Endothelial cell of hepatic sinusoid (primary cell): ENCODE measurements at regions not wholly inside any gene's neighbourhood (a gene's known extent, or its start where the extent isn't known, plus 50 kb on each side); places are given as distances from the start of the nearest gene placed in this dataset.

ENCODE experiments used
- in situ Hi-C: cut with HindIII; loops from 2 replicates; pipeline ENCODE4 v1.10.0; 2017; ENCODE audit warnings: low sequenced_read_pairs

DNA sequence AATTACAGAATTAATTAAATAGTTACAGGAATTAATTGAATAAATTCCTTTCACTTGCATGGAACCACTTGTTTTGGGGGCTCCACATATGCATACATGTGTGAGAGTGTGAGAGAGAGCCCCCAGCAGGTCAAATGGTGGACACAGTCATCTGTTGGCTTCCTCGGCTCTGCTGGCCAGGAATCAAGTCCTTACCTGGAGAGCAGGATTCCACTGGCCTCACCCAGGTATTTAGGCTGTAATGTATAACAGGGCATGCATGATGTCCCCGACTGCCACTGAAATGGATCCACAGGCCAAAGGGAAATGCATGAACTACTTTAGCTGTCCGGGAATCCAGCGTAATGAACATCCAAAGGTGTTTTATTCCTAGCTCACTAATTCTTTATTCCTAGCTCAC, 139.7 kb upstream of the SMAD3 start:
- in situ Hi-C loops = loop anchor here (25.0 kb wide), 1 partner anchor 387 kb away; no protein-coding TSS in a partner anchor

DNA sequence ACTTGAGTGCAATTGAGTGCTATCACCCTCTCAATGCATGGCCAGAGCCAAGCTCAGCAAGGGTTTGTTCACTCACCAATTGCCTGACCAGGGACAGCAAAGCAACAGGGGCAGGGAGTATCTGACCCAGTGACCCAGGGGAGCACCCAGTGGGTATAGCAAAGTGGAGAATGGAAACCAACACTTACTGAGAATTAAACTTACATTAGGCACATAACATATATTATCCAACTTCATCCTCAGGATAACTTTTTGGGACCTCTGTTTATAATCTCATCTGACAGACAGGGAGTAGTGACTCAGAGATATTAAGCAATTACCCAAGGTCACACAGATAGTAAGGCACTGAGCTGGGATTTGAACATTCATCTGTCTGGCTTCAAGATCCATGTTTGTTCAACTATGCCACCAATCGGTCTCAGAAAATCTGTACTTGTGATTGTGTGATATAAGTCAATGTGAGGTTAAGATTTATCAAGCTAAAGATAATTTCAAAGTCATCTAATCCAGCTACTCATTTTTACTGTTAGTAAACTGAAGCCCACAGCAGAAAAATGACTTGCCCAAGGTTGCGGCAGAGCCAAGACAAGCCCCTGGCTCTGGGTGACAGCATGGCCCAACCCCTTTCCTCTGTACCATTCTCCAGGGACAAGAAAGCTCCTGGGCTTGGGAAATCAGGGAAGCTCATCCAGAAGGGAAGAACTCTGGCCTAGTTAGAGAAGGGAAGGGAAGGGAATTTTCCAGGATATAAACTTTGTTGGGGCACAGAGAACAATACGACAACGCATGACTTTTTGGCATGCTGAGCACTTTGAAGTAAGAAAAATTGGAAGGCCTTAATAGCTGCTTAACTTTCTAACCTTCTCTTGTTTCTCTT, 138.0 kb upstream of the SMAD3 start:
- in situ Hi-C loops = loop anchor here (25.0 kb wide), 1 partner anchor 385 kb away; no protein-coding TSS in a partner anchor

DNA sequence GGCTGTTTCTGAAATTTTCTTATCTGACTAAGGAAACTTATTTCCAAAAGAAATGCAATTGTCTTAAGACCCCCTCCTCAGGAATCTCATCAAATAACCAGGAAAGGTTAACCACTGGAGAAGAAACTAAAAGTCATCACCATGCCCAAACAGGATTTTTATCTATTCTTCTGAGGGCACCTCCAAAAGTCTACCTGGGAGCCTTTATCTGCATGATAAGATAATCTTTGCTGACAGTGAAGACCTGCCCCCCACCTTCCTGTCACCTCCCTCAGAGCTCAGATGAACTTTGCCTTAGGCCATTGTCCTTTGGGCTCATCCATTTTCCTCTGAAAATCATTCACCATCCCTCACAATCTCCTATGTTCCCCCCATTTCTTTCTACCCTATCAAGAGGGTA, 137.3 kb upstream of the SMAD3 start:
- in situ Hi-C loops = loop anchor here (25.0 kb wide), 1 partner anchor 384 kb away; no protein-coding TSS in a partner anchor

DNA sequence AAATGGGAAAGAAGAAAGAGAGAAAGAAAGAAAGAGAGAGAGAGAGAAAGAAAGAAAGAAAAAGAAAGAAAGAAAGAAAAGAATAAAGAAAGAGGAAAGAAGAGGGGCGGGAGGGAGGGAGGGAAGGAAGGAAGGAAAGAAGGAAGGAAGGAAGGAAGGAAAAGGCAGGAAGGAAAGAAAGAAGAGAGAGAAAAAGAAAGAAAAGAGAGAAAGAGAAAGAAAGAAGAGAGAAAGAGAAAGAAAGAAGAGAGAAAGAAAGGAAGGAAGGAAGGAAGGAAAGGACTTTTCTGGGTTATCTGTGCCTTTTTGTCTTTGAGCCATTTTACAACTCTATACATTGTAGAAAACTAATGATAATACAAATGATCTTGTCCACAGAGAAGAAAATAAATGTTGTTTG, 136.6 kb upstream of the SMAD3 start:
- in situ Hi-C loops = loop anchor here (25.0 kb wide), 1 partner anchor 384 kb away; no protein-coding TSS in a partner anchor

DNA sequence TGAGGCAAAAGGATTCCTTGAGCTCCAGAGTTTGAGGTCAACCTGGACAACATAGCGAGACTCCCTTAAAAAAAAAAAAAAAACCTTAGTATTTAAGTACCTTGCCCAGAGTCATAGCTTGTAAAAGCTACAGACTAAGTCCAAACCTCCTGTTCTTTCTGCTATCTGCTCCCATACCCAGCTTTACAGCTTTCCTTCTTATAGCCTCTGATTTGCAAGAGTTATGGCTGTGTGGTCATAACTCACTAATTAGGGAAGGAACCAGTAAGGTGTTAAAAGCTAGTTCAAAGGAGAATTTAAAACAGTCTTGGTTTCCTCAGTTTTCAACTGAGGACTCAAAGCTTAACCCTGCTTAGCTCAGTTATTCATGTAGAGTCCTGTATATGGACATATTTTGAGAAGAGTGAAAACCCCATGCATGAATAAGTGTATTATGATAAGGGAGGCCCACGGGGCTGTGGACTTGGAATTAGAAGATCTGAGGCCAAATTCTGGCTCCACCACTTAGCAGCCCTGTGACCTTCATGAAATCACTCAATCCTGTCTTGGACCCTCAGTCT, 135.5 kb upstream of the SMAD3 start:
- in situ Hi-C loops = loop anchor here (5.0 to 25.0 kb wide), 2 partner anchors 33 to 382 kb away; no protein-coding TSS in a partner anchor

DNA sequence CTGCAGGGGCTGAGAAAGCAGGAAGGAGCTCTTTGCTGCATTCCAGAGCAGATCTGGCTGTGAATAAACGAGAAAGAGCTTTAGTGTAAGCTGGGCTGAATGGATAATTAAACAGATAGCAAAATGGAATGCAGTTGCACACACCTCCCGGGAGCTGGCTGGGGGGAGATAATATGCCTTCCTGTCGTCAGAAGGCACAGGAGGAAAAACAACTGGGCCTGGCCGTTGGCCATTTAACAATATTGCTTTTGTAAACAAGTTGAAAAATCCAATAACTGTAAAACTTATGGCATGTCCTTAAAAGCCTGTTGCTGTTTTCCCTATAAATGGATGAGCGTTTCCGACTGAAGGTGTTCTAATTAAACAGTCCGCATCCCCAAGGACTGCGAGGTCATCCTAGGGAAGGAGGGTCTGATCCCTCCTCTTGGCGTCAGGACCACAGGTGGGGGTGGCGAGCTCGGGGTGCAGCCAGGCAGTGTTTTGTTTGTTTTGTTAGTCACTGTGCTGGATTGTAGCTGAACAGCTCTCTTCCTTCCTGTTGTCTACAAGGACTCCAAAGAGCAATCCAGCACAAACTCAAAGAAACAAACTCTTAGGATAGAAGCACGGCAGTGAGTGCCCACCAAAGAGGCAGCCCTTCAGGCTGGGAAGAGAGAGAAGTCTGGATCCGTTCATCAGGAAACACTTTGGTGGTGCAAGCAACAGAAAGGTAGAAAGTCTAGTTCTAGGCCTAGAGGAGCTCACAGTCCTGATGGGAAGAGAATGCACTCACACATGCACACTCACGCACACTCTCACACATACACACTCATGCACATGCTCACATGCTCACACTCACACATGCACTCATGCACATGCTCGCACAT, 133.4 kb upstream of the SMAD3 start:
- in situ Hi-C loops = loop anchor here (5.0 to 25.0 kb wide), 2 partner anchors 35 to 380 kb away; no protein-coding TSS in a partner anchor

DNA sequence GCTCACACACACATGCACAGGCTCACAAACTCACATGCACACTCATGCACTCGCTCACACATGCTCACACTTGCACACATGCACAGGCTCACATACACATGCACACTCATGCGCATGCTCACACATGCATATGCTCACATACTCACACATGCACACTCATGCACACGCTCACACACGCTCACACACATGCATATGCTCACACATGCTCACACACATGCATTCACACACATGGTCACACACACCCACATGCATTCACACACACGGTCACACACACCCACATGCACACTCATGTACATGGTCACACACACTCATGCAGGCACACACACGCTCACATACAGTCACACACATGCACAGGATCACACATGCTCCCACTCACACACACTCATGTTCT, 132.8 kb upstream of the SMAD3 start:
- in situ Hi-C loops = loop anchor here (5.0 to 25.0 kb wide), 2 partner anchors 35 to 380 kb away; no protein-coding TSS in a partner anchor

DNA sequence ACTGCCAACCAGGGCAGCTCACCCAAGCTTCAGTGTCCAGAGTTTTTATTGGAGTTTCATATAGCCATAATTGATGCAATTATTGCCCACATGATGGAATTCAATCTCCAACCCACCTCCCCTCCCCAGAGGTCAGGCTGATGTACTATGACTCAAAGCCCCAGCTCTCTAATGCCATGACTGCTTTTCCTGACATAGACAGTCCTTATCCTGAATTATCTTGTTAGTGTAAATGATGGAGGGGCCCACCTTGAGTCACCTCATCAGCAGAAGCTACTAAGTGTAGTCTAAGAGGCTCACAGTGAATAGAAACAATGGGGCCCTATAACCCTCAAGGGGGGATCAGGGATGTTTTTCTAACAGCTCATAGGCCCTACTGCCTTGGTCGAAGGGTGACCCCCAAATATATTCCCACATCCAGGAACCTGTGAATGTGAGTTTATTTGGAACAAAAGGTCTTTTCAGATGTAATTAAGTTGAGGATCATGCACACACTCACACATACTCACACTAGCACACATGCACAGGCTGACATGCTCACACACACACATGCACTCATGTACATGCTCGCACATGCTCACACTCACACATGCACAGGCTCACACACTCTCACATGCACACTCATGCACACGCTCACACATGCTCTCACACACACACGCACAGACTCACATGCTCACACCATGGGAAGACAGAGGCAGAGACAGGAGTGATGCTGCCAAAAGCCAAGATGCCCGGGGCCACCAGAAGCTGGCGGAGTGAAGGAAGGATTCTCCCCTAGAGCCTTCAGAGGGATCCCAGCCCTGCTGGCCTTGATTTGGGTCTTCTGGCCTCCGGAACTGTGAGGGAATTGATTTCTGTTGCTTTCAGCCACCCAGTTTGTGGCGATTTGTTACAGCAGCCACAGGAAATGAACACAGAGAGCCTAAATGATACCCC, 131.2 kb upstream of the SMAD3 start:
- in situ Hi-C loops = loop anchor here (5.0 to 25.0 kb wide), 2 partner anchors 37 to 378 kb away; no protein-coding TSS in a partner anchor

DNA sequence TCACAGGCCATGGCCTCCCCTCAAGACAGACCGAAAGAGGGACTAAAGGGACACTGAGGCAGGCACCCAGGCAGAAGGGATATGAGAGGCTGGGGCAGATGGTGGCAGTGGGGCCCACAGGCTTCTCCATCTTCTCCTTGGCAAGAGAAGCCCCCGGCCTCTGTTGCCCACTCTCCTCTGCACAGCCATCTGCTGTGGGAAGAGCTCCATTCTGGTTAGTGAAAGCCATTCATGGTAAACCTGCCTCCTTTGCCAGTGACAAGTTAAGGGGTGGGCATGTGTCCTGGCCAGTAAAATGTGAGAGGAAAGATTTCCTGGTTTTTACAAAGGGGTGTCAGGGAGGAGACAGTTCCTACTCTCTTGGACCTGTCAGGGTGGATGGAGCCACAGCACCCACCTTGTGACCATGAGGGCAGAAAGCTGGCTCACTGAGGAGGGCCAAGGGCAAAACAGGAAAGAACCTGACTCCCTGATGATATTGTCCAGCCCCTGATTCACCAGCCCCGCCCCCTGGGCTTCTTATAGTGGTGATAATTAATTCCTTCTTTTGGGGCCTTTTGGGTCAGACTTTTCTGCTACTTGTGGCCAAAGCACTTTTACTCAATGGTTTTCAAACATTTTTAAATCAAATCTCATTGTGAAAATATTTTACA, 130.4 kb upstream of the SMAD3 start:
- in situ Hi-C loops = loop anchor here (5.0 to 25.0 kb wide), 2 partner anchors 38 to 377 kb away; no protein-coding TSS in a partner anchor

DNA sequence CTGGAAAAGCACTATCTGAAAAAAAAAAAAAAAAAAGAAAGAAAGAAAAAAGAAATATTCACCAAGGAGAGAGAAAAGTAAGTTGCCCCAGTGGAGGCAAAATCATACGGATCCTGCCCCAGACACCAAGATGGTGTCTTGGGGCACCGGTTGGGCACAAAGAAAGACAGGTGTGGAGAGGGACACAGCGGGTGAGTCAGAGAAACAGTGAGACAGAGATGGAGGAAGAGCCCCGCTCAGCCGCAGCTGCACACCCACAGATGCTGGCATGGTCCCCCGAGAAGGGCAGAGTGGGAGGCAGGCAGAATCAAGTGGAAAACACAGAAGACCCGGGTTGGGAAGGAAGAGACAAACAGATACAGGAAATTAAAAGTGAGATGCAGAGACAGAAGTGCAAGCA, 129.7 kb upstream of the SMAD3 start:
- in situ Hi-C loops = loop anchor here (25.0 kb wide), 1 partner anchor 377 kb away; no protein-coding TSS in a partner anchor

DNA sequence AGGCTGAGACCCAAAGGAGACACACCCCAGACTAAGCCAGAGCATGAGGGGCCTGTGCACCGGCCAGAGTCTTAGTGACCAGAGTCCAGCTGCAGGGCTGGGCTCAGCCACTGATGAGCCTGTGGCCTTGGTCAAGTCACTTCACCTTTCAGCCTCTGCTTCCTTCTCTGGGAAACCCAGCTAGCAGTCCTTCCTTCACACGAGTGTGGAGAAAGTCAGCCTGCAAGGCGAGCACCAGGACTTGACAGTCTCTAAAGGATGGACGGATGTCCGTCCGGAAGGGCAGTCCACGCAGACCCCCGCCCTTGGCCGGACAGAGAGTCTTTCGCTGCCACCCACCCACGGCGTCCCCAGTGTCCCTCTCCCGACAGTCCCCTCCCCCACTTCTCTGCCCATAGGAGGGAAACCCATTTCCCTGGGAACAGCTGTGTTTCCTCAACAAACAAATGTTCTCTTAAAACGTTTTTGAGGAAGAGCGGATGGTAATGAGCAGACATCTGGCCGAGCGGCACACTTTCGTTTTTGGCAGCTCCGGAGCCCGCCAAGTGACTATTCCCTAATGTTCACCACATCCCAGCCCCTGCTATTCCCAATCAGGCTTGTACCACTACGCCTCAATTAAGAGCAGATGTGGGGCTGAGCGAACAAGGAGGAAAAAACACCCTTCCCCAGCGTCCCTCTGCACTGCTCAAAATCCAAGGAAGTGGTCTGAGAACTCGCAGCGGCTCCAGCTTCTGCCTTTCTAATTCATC, 129.1 kb upstream of the SMAD3 start:
- in situ Hi-C loops = loop anchor here (25.0 kb wide), 1 partner anchor 376 kb away; no protein-coding TSS in a partner anchor

DNA sequence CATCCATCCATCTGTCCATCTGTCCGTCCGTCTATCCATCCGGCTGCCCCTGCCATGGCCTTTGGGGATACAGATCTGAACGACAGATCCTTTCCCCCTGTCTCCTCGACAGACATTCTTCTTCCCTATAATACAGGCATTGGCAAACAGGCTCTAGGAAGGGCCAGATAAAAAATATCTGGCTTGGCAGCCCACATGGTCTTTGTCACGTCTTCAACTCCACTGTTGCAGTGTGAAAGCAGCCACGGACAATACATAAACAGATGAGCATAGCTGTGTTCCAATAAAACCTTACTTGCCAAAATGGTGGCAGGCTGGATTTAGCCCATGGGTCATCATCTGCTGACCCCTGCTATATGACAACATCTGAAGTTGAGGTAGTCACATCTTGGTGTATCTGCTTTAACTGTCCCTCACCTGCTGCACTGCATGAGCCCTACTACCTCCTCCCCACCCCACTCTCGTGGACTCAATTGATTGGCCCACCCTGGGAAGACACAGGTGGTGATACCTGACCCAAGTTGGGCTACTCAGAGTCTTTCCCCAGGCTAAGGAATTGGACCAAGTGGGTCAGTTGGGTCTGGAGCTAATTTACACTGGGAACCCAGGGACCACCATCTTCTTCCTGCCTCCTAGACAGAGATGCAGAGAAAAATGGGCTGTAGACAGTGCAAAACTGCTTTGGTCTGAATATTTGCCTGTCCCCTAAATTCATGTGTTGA, 128.4 kb upstream of the SMAD3 start:
- in situ Hi-C loops = loop anchor here (25.0 kb wide), 1 partner anchor 375 kb away; no protein-coding TSS in a partner anchor

DNA sequence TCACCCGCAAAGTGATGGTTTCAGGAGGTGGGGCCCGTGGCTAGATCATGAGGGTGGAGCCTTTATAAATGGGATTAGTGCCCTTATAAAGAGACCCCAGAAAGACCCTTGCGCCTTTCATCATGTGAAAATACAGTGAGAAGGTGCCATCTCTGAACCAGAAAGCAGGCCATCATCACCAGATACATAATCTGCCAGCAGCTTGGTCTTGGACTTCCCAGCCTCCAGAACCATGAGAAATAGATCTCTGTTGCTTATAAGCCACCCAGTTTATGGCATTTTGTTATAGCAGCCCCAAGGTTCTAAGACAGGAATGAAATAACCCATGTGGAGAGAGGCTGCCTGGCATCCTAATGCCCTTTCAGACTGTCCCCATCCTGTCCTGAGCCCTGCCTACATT, 127.8 kb upstream of the SMAD3 start:
- in situ Hi-C loops = loop anchor here (25.0 kb wide), 1 partner anchor 375 kb away; no protein-coding TSS in a partner anchor

DNA sequence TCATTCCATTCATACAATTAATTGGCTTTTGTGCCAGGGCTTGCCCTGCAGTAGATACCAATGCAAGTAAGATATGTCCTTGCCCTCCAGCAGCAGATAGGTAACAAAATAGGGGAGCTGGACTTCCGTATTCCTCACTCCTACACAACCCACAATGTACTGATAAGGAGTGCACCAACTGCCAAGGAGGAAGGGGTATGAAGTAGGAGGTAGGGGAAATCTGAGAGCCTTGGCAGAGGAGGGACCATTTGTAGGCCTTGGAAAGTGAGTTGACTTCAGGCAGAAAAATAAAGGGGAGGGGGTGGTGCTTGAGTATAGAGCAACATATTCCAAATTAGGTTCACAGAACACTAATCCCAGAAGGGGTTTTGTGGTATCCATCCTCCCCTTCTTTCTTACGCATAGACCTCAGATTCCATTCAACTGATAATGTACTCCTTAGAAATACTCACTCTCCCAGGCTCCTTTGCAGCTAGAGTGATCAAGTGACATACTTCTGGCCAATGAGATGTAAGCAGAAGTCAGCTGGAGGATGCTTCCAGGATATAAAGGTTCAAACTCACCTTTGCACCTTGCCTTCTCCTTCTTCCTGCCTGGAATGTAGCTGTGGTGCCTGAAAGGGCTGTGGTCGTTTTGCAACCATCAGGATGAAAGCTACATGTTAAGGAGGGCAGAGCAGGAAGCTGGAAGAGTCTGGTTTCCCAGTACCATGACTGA, 127.1 kb upstream of the SMAD3 start:
- in situ Hi-C loops = loop anchor here (25.0 kb wide), 1 partner anchor 374 kb away; no protein-coding TSS in a partner anchor

DNA sequence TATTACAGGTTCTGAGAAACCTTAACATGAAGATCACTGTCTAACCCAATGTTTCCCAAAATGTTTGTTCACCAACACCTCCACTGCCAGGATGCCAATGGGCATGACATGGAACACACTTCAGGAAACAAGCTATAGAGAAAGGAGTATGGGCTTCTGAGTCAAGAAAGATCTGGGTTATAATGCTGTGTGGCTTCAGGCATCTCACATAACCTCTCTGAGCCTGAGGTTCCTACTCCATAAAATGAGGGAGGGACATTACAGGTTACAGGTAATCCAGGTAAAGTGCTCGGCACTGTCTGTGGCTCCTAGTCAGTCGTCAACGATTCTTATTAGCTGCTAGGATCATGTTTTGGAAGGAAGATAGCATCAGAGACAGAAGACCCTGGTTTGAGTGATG, 126.4 kb upstream of the SMAD3 start:
- in situ Hi-C loops = loop anchor here (25.0 kb wide), 1 partner anchor 373 kb away; no protein-coding TSS in a partner anchor

DNA sequence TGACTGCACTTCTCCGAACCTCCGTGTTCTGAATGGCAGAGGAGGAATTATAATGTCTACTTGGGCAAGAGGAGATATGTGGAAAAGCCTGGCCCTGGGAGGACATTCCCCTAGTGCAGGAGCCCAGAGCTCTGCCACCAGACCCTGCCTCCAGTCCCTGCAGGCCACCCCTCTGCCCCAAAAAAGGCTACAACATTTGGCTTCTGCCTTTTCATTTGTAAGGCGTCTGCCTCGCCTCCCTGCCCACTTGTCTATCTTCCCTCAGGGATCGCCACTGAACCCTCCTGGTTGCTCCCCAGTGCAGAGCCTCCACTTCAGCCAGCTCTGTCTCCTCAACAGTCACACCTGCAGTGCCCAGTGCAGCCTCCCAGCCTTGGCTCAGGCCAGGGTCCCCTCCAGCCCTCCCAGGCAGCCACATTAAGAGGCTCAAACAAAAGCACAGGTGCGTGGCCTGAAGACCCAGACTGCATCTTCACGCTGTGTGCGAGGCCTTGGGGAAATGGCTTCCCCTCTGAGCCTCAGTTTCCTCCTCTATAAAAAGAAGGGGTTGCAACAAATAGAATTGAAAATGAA, 125.9 kb upstream of the SMAD3 start:
- in situ Hi-C loops = loop anchor here (5.0 to 25.0 kb wide), 2 partner anchors 98 to 373 kb away; no protein-coding TSS in a partner anchor
